ENCODE measurements at regions not wholly inside any gene's neighbourhood (a gene's known extent, or its start where the extent isn't known, plus 50 kb on each side); places are given as distances from the start of the nearest gene placed in this dataset.

DNA sequence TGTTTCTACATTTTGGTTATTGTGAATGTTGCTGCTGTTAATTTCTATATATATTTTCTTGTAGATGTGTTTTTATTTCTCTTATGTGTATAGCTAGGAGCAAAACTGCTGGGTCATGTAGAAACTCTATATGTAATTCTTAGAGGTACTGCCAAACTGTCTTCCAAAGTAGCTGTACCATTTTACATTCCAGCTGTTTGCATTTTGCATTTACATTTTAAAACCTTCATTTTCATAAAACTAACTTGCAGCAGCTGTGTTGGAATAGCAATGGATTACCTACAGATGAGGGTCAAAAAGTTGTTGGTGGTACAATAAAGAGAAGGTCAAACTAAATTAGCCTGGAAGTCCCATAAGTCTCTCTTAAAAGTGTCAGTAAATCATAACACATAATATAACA lies 1109.7 kb downstream of the FLRT2 start:
- H3K9me3 Mint-ChIP-seq (ENCODE audit: unreplicated experiment), result no peaks in the 10 kb centered on the region
- no peak overlapping the region for H3K4me3 Mint-ChIP-seq (ENCODE audit: unreplicated experiment)
- H3K36me3 Mint-ChIP-seq (ENCODE audit: unreplicated experiment), result no peaks in the 10 kb centered on the region
- H3K4me1 Mint-ChIP-seq (ENCODE audit: unreplicated experiment), result peaks cover 16% of the 10 kb centered on the region
- no peak for DNase-seq (ENCODE audit: extremely low spot score, unreplicated experiment)
- TF ChIP-seq, protein P1, sequence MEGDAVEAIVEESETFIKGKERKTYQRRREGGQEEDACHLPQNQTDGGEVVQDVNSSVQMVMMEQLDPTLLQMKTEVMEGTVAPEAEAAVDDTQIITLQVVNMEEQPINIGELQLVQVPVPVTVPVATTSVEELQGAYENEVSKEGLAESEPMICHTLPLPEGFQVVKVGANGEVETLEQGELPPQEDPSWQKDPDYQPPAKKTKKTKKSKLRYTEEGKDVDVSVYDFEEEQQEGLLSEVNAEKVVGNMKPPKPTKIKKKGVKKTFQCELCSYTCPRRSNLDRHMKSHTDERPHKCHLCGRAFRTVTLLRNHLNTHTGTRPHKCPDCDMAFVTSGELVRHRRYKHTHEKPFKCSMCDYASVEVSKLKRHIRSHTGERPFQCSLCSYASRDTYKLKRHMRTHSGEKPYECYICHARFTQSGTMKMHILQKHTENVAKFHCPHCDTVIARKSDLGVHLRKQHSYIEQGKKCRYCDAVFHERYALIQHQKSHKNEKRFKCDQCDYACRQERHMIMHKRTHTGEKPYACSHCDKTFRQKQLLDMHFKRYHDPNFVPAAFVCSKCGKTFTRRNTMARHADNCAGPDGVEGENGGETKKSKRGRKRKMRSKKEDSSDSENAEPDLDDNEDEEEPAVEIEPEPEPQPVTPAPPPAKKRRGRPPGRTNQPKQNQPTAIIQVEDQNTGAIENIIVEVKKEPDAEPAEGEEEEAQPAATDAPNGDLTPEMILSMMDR (IDR thresholded peaks at IDR 0.05), result no peak
- no peaks in the 10 kb centered on the region for H3K27me3 Mint-ChIP-seq (ENCODE audit: unreplicated experiment)
- H3K27ac Mint-ChIP-seq (ENCODE audit: unreplicated experiment), result no peak overlapping the region

DNA sequence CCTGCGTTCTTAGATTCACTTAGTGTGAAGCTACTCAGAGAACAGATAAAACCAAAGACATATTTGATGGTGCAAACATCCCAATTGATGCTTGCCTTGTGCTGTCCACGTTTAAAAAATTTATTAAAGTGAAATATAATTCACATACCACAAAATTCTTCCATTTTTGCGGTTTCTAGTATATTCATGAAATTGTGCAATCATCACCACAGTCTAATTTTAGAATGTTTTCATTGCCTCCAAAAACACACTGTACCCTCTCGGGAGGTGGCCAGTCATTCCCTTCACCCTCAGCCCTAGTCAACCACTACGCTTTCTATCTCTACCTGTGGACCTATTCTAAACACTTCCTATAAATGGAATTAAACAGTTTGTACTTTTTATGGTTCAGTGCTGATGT lies 1109.2 kb downstream of the FLRT2 start:
- no peaks in the 10 kb centered on the region for H3K36me3 Mint-ChIP-seq (ENCODE audit: unreplicated experiment)
- H3K27ac Mint-ChIP-seq (ENCODE audit: unreplicated experiment), result no peak overlapping the region
- peaks cover 16% of the 10 kb centered on the region for H3K4me1 Mint-ChIP-seq (ENCODE audit: unreplicated experiment)
- no peak for DNase-seq (ENCODE audit: extremely low spot score, unreplicated experiment)
- H3K27me3 Mint-ChIP-seq (ENCODE audit: unreplicated experiment), result no peaks in the 10 kb centered on the region
- H3K4me3 Mint-ChIP-seq (ENCODE audit: unreplicated experiment), result no peak overlapping the region
- TF ChIP-seq, protein P1 (IDR thresholded peaks at IDR 0.05), result no peak
- no peaks in the 10 kb centered on the region for H3K9me3 Mint-ChIP-seq (ENCODE audit: unreplicated experiment)

DNA sequence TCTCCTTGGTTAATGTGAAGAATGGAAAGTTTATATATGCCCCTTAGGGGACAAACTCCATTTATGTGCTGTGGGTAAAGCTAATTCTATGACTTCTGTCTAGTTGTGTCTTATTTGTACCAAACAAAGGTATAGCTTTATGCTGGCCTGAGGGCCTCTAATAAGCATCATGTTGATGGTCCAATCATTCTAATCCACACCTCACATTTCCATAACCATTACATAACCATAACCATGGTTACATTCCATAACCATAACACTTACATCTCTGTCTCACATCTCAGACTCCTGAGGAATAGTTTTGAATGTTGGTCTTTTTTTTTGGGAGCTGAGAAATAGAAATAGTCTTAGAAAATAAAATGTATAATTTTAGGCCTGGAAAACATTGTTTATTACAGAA lies 1097.1 kb downstream of the FLRT2 start:
- Mint-ChIP-seq H3K27me3 (ENCODE audit: unreplicated experiment) (no peaks in the 10 kb centered on the region), H3K4me1 (ENCODE audit: unreplicated experiment) (no peaks in the 10 kb centered on the region), H3K9me3 (ENCODE audit: unreplicated experiment) (peaks cover 9% of the 10 kb centered on the region), H3K4me3 (ENCODE audit: unreplicated experiment) (no peak overlapping the region), H3K36me3 (ENCODE audit: unreplicated experiment) (no peaks in the 10 kb centered on the region), H3K27ac (ENCODE audit: unreplicated experiment) (no peak overlapping the region)
- DNase-seq (ENCODE audit: extremely low spot score, unreplicated experiment), result no peak
- TF ChIP-seq, protein P1 (IDR thresholded peaks at IDR 0.05), result no peak

DNA sequence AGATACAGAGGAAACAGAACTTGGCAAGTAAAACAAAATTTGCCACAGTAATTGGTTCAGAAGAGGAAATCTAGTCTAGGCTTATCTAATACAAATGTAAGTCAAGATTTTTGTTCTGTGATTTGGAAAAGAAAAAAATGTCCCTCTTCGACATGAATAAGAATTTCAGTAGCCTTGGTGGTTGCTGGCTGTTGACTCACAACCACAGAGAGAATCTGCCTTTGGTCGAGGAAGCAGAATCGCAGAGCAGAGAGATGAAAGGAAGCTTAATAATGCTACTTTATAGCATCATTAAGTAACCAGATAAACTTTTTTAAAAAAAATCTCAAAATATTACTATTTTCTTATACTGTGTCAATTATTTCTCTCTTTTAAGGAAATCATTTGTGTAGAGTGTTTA lies 1096.6 kb downstream of the FLRT2 start:
- TF ChIP-seq, protein P1 (IDR thresholded peaks at IDR 0.05), result no peak
- Mint-ChIP-seq H3K36me3 (ENCODE audit: unreplicated experiment) (no peaks in the 10 kb centered on the region), H3K9me3 (ENCODE audit: unreplicated experiment) (peaks cover 9% of the 10 kb centered on the region), H3K27ac (ENCODE audit: unreplicated experiment) (no peak overlapping the region), H3K4me1 (ENCODE audit: unreplicated experiment) (no peaks in the 10 kb centered on the region), H3K4me3 (ENCODE audit: unreplicated experiment) (no peak overlapping the region), H3K27me3 (ENCODE audit: unreplicated experiment) (no peaks in the 10 kb centered on the region)
- no peak for DNase-seq (ENCODE audit: extremely low spot score, unreplicated experiment)

DNA sequence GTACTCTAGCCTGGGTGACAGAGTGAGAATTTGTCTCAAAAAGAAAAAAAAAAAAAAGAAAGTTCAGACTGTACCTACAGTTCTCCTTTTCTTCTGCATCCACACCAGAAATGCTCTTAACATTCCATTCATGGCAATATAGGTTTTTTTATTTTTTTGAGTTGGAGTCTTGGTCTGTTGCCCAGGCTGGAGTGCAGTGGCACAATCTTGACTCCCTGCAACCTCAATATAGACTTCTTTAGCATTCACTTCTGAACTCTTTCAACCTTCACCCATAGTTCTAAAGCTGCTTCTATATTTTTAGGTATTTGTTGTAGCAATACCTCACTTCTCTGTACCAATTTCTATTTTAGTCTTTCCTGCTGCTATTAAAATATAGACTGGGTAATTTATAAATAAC lies 1095.7 kb downstream of the FLRT2 start:
- Mint-ChIP-seq H3K27me3 (ENCODE audit: unreplicated experiment) (no peaks in the 10 kb centered on the region), H3K36me3 (ENCODE audit: unreplicated experiment) (no peaks in the 10 kb centered on the region), H3K9me3 (ENCODE audit: unreplicated experiment) (peaks cover 8% of the 10 kb centered on the region), H3K4me1 (ENCODE audit: unreplicated experiment) (no peaks in the 10 kb centered on the region), H3K4me3 (ENCODE audit: unreplicated experiment) (no peak overlapping the region), H3K27ac (ENCODE audit: unreplicated experiment) (no peak overlapping the region)
- TF ChIP-seq, protein P1 (IDR thresholded peaks at IDR 0.05), result no peak
- no peak for DNase-seq (ENCODE audit: extremely low spot score, unreplicated experiment)

All from osteocyte (in vitro differentiated cells).